ENCODE measurements at regions not wholly inside any gene's neighbourhood (a gene's known extent, or its start where the extent isn't known, plus 50 kb on each side); places are given as distances from the start of the nearest gene placed in this dataset.

DNA sequence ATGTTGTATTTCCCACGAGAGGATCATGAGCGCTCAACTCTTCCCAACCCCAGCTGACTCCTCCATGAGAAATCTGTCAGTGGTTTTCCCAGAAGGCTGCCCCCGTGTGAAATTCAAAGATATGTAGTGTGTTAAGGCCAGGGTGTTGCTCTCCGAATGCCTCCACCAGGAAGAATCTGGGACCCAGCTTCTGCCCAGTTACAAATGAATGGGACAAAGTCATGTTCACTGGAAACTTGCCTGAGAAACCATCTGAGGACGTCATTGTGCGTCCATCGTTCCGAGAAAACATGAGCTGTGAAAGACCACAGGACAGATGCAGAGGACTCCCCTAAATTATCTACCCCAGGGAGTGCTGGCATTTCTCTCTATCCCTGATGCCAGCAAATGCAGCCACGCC lies 86.0 kb downstream of the AIPL1 start:
- ATAC-seq, result no peak
- Histone ChIP-seq H3K4me3 (no peak overlapping the region), H3K27me3 (no peaks in the 10 kb centered on the region), H3K9me3 (no peaks in the 10 kb centered on the region), H3K27ac (no peak overlapping the region), H3K36me3 (no peaks in the 10 kb centered on the region), H3K4me1 (no peaks in the 10 kb centered on the region)
- WGBS, 2 donors, result 54 to 66% methylated on average over 9 of the region's 9 CpGs
- TF ChIP-seq, protein P1, sequence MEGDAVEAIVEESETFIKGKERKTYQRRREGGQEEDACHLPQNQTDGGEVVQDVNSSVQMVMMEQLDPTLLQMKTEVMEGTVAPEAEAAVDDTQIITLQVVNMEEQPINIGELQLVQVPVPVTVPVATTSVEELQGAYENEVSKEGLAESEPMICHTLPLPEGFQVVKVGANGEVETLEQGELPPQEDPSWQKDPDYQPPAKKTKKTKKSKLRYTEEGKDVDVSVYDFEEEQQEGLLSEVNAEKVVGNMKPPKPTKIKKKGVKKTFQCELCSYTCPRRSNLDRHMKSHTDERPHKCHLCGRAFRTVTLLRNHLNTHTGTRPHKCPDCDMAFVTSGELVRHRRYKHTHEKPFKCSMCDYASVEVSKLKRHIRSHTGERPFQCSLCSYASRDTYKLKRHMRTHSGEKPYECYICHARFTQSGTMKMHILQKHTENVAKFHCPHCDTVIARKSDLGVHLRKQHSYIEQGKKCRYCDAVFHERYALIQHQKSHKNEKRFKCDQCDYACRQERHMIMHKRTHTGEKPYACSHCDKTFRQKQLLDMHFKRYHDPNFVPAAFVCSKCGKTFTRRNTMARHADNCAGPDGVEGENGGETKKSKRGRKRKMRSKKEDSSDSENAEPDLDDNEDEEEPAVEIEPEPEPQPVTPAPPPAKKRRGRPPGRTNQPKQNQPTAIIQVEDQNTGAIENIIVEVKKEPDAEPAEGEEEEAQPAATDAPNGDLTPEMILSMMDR (IDR thresholded peaks at IDR 0.05), result no peak
- no peak for DNase-seq
- intact Hi-C loops (cut with DNase I), result no loop called here
- FAIRE-seq, result no peak

DNA sequence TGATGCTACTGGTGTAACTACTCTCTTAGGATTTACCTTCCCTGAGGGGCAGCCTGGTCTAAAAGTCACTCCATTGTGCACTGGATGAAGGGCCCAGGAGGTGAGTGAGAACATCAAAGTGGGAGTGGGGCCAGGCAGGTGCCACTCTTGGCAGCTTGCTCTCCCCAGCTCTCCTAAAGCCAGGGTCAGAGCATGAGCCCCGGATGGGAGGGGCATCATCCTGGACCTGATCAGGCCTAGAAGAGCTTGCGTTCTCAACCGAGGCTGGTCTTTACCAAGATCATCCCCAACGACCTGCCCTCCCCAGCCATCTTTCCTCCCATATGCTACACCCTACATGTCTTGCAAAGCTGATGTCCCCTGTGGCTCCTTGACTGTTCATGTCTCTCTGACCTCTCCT lies 87.1 kb downstream of the AIPL1 start:
- H3K27me3 ChIP-seq, result no peaks in the 10 kb centered on the region
- intact Hi-C loops (cut with DNase I), result no loop called here
- WGBS, 2 donors, result 61 to 62% methylated on average over 4 of the region's 4 CpGs
- no peak overlapping the region for H3K4me3 ChIP-seq
- H3K36me3 ChIP-seq, result no peaks in the 10 kb centered on the region
- TF ChIP-seq, protein P1 (IDR thresholded peaks at IDR 0.05), result no peak
- no peak overlapping the region for H3K27ac ChIP-seq
- ATAC-seq (no peak), DNase-seq (no peak), FAIRE-seq (no peak)
- no peaks in the 10 kb centered on the region for H3K9me3 ChIP-seq
- H3K4me1 ChIP-seq, result no peaks in the 10 kb centered on the region

DNA sequence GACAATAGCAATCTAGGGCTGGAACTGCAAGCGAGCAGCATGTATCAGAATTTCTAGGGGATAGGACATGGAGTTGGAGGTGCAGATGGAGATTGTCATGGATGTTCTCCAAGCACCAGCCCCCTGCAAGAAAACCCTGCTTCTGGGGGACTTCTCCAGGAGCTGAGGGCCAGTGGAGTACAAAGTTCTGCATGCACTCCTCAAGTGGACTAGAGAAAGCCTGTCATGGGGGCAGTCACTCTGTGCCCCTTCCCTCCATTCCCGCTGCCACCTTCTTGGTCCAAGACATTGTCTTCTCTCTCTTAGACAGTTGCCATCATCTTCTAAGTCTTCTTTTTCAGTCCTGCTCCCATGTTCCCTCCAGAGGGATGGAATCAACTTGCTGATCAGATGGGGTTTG lies 87.9 kb downstream of the AIPL1 start:
- no peaks in the 10 kb centered on the region for H3K36me3 ChIP-seq
- DNase-seq, result no peak
- no peak overlapping the region for H3K27ac ChIP-seq
- whole genome bisulfite sequencing, 2 donors, result 75 to 76% methylated on average over 2 of the region's 2 CpGs
- intact Hi-C loops (cut with DNase I), result no loop called here
- ATAC-seq, result no peak
- no peaks in the 10 kb centered on the region for H3K9me3 ChIP-seq
- no peaks in the 10 kb centered on the region for H3K27me3 ChIP-seq
- no peak overlapping the region for H3K4me3 ChIP-seq
- TF ChIP-seq, protein P1 (IDR thresholded peaks at IDR 0.05), result no peak
- no peaks in the 10 kb centered on the region for H3K4me1 ChIP-seq
- no peak for FAIRE-seq

DNA sequence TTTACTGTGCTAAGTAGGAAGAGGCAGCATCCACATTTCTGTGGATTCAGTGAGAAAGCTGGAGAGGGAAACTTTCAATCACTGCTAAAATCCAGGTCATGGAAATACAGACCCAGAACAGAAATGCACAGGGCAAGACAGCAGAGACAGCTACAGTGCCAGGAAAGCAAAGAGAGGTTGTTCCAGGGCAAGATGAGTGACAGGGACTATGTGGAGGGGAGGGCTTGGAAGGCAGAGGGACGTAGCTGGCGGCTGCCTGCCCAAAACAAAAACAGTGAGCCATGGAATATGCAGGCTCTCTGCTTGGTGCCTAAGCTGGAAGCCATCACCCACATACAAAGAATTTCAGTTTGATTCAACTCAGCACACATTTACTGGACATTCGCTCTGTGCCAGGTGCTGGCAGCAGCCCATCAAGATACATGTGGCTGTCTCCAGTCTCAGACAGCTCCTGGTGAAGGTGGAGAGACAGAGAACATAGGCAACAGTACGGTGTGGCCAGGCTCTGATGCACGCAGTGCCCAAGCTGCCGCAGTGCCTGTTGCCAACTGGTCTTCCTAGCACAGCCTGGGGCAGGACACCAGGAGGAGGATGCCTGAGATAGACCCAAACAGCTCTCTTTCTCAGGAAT lies 88.7 kb downstream of the AIPL1 start:
- no peak for FAIRE-seq
- no peaks in the 10 kb centered on the region for H3K9me3 ChIP-seq
- no peak for DNase-seq

DNA sequence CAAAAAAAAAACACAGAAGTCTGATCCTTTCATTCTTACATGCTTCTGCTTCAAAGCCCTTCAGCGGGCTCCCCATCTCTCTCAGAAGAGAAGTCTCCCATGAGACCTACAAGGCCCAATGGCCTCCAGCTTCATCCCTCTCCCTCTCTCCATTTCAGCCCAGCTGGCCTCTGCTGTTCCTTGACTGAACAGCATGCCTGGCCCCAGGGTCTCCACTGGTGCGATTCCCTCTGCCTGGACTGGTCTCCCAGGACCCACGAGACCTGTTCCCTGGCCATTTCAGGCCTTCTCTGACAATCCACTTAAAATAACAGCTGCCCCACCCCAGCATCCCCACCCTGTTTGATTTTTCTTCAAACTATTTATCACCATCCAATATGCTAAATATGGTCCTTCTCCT lies 91.2 kb downstream of the AIPL1 start:
- TF ChIP-seq, protein P1 (IDR thresholded peaks at IDR 0.05), result no peak
- intact Hi-C loops (cut with DNase I), result no loop called here
- H3K4me1 ChIP-seq, result no peaks in the 10 kb centered on the region
- ATAC-seq, result no peak
- no peaks in the 10 kb centered on the region for H3K36me3 ChIP-seq
- WGBS, 2 donors, result 54 to 65% methylated on average over 3 of the region's 3 CpGs
- H3K9me3 ChIP-seq, result no peaks in the 10 kb centered on the region
- H3K27ac ChIP-seq, result no peak overlapping the region
- no peak overlapping the region for H3K4me3 ChIP-seq
- no peak for DNase-seq
- FAIRE-seq, result no peak
- H3K27me3 ChIP-seq, result no peaks in the 10 kb centered on the region

More for the DNA sequence above, 88.7 kb downstream of the AIPL1 start:
- intact Hi-C loops (cut with DNase I), result no loop called here
- no peak for ATAC-seq
- Histone ChIP-seq H3K27ac (no peak overlapping the region), H3K4me3 (no peak overlapping the region), H3K27me3 (no peaks in the 10 kb centered on the region), H3K4me1 (no peaks in the 10 kb centered on the region), H3K36me3 (no peaks in the 10 kb centered on the region)
- TF ChIP-seq, protein P1 (IDR thresholded peaks at IDR 0.05), result no peak
- WGBS, 2 donors, result 45 to 48% methylated on average over 6 of the region's 6 CpGs

Measured in pancreas (tissue), 10 donors.